Heart right ventricle (tissue), 16 donors: ENCODE measurements at regions not wholly inside any gene's neighbourhood (a gene's known extent, or its start where the extent isn't known, plus 50 kb on each side); places are given as distances from the start of the nearest gene placed in this dataset.

ENCODE experiments used
- ATAC-seq, 8 donors: fragments of 200-7000 bp; cut with Tn5 transposase; one replicate each; pipeline ENCODE4 v1.9.1; 2020; ENCODE audit warnings: mild to moderate bottlenecking in 8 of 8, moderate library complexity in 8 of 8, moderate number of reproducible peaks in 1 of 8
- DNase-seq, 2 donors: peaks; one replicate each; pipeline ENCODE4 v3.0.0-alpha.2; 2020
- H3K27ac ChIP-seq, 10 donors: fragments of 200-600 bp; sonication (generic) in 2 of 10; one replicate each; pipeline versions ENCODE4 v1.5.0 to v1.8.0; 2020 to 2022; ENCODE audit warnings: mild to moderate bottlenecking in 3 of 10
- H3K27me3 ChIP-seq, 7 donors: fragments of 200-600 bp; one replicate each; pipeline ENCODE4 v1.8.0; 2021 to 2022; ENCODE audit warnings: mild to moderate bottlenecking in 2 of 7
- H3K36me3 ChIP-seq, 9 donors: fragments of 200-600 bp; sonication (generic) in 1 of 9; one replicate each; pipeline versions ENCODE4 v1.5.0 to v1.8.0; 2020 to 2022; ENCODE audit warnings: mild to moderate bottlenecking in 2 of 9
- H3K4me1 ChIP-seq, 9 donors: fragments of 200-600 bp; sonication (generic) in 1 of 9; one replicate each; pipeline versions ENCODE4 v1.5.0 to v1.8.0; 2020 to 2022; ENCODE audit warnings: mild to moderate bottlenecking in 4 of 9
- H3K4me3 ChIP-seq, 10 donors: fragments of 200-600 bp; sonication (generic) in 2 of 10; one replicate each; pipeline versions ENCODE4 v1.5.0 to v1.8.0; 2020 to 2022; ENCODE audit warnings: mild to moderate bottlenecking in 7 of 10, moderate library complexity in 2 of 10
- H3K9me3 ChIP-seq, 11 donors: fragments of 200-600 bp in 10 of 11; sonication (generic) in 2 of 11; one replicate each; pipeline versions ENCODE4 v1.5.0 to v1.8.0; 2013 to 2022; ENCODE audit warnings: mild to moderate bottlenecking in 2 of 11, control low read depth in 1 of 11, moderate library complexity in 1 of 11
- CTCF ChIP-seq, 9 donors: fragments of 200-600 bp; sonication (generic) in 2 of 9; IDR thresholded peaks; one replicate each; pipeline versions ENCODE4 v1.5.0 to v1.8.0; 2021 to 2022; ENCODE audit warnings: antibody characterized with exemption in 9 of 9, mild to moderate bottlenecking in 5 of 9, moderate library complexity in 1 of 9
- WGBS, 2 donors: extraction: QIAGEN DNeasy Blood & Tissue Kit; methylation state at CpG; one replicate each; pipeline ENCODE4 v1.1.7; 2013; ENCODE audit warnings: inconsistent platforms in 1 of 2; 5-methylcytosine and 5-hydroxymethylcytosine counted together
- intact Hi-C, 10 donors: fragments of 100-400 bp; cut with DNase I; formaldehyde crosslinking; loops; one replicate each; pipeline versions ENCODE4 v1.11.1 to v1.14.2; 2022
- donor health status: Arrhythmogenic right ventricular cardiomyopathy.
- donor health status: ischemic (EF 13 %, LVEDD 7.1; RV severe dilation, severe dysfunction).
- donor health status: healthy with polysubstance abuse.
- donor health status: DM: no; HTN: yes; CAD: no.
- donor health status: DM: no; HTN: no; CAD: no.
- donor health status: ischemic (EF 25% LVEDD 6.9; RV normal size, moderate dysfunction).
- donor health status: ischemic (EF 25% LVEDD 5.7; RV mildly dilated, moderate dysfunction).
- donor health status: healthy.
- donor health status: DM: yes; HTN: yes; CAD: no.
- donor health status: Ischemic cardiomyopathy.
- donor health status: ischemic (EF 35%, LVEDD 5.7; RV mildly dilated, moderate dysfunction).
- donor health status: nonischemic (EF 11% LVEDD 7.7; RV severe dilation, severe dysfunction).
- donor health status: DM: yes; HTN: yes; CAD: no.
- donor health status: PGD.
- donor health status: ischemic (EF 29% LVEDD 5.4; RV normal size, mild dysfunction).
- donor health status: nonischemic (EF 23%, LVEDD 6.1; RV moderate dilation, normal function).

- no peaks in the 10 kb centered on the region for H3K27me3 ChIP-seq
- TF ChIP-seq CTCF (IDR thresholded peaks at IDR 0.05) = no peak
- H3K4me1 ChIP-seq = no peaks in the 10 kb centered on the region
- intact Hi-C loops = no loop called here
- no peak for DNase-seq
- H3K27ac ChIP-seq = no peak overlapping the region
- 69 to 74% methylated on average over 4 of the region's 4 CpGs for WGBS, 2 donors
- no peaks in the 10 kb centered on the region for H3K9me3 ChIP-seq
- H3K4me3 ChIP-seq = no peak overlapping the region
- no peak for ATAC-seq
- no peaks in the 10 kb centered on the region for H3K36me3 ChIP-seq
Measured at GRCh38 chr2:228408529-228409227, 227.2 kb upstream of the SPHKAP start.

- no peak for DNase-seq
- Histone ChIP-seq H3K36me3 (no peaks in the 10 kb centered on the region), H3K9me3 (no peaks in the 10 kb centered on the region), H3K4me3 (no peak overlapping the region), H3K27me3 (no peaks in the 10 kb centered on the region), H3K4me1 (no peaks in the 10 kb centered on the region), H3K27ac (no peak overlapping the region)
- no peak for ATAC-seq
- TF ChIP-seq CTCF (IDR thresholded peaks at IDR 0.05) = no peak
- intact Hi-C loops = no loop called here
Measured at GRCh38 chr2:228407821-228408220, 226.3 kb upstream of the SPHKAP start.

GRCh38 chr2:228401065-228401912, 219.8 kb upstream of the SPHKAP start:
- Histone ChIP-seq H3K9me3 (peaks cover 0 to 33% (median 3%) of the 10 kb centered on the region in 11 donors), H3K27ac (no peak overlapping the region), H3K36me3 (no peaks in the 10 kb centered on the region), H3K27me3 (no peaks in the 10 kb centered on the region), H3K4me3 (no peak overlapping the region), H3K4me1 (no peaks in the 10 kb centered on the region)
- TF ChIP-seq CTCF (IDR thresholded peaks at IDR 0.05) = no peak
- intact Hi-C loops = no loop called here
- no peak for ATAC-seq
- no peak for DNase-seq
- 65 to 87% methylated on average over 3 of the region's 3 CpGs for WGBS, 2 donors

GRCh38 chr2:228387776-228388175, 206.3 kb upstream of the SPHKAP start:
- DNase-seq (no peak), ATAC-seq (no peak)
- H3K4me1 ChIP-seq = no peaks in the 10 kb centered on the region
- no peaks in the 10 kb centered on the region for H3K27me3 ChIP-seq
- no peak overlapping the region for H3K27ac ChIP-seq
- intact Hi-C loops = no loop called here
- no peaks in the 10 kb centered on the region for H3K36me3 ChIP-seq
- no peak overlapping the region for H3K4me3 ChIP-seq
- WGBS, 2 donors = 76 to 87% methylated on average over 3 of the region's 3 CpGs
- TF ChIP-seq CTCF (IDR thresholded peaks at IDR 0.05) = no peak
- peaks cover 0 to 25% (median 0%) of the 10 kb centered on the region in 11 donors for H3K9me3 ChIP-seq
